Stimulated activated naive CD8-positive, alpha-beta T cell treated with anti-CD3 and anti-CD28 coated beads, Interleukin-15, Interleukin-2, amounts not matched to agents 100 U/mL and 50 U/mL, for 24 hours (primary cell): ENCODE measurements at regions not wholly inside any gene's neighbourhood (a gene's known extent, or its start where the extent isn't known, plus 50 kb on each side); places are given as distances from the start of the nearest gene placed in this dataset.
"Not testable (repeated sequence)": the region's sequence is repeated elsewhere in the genome, so short reads cannot be mapped to it uniquely, and the experiment has no call there.

Experiments
- ATAC-seq: fragments of 150-1000 bp; cut with Tn5 transposase; one replicate; pipeline ENCODE4 v1.10.0; 2021
- DNase-seq: peaks from one replicate; pipeline ENCODE4 v3.0.0; 2021

- DNase-seq = no peak
These were observed 100.1 kb upstream of the SMAD3 start for GRCh38 chr15:66965201-66965900.

GRCh38 chr15:66966256-66966655, 99.1 kb upstream of the SMAD3 start:
- ATAC-seq = no peak
- DNase-seq = no peak

More at GRCh38 chr15:66965201-66965900, 100.1 kb upstream of the SMAD3 start:
- no peak for ATAC-seq

- DNase-seq = no peak
- ATAC-seq = no peak
These were observed 96.4 kb upstream of the SMAD3 start for GRCh38 chr15:66968806-66969596.

GRCh38 chr15:66974131-66974530, 91.3 kb upstream of the SMAD3 start:
- ATAC-seq, DNase-seq: not testable (repeated sequence)

- not testable (repeated sequence) for ATAC-seq, DNase-seq
These were observed 89.2 kb upstream of the SMAD3 start for GRCh38 chr15:66976106-66976640.

- DNase-seq, ATAC-seq: not testable (repeated sequence)
These were observed 85.1 kb upstream of the SMAD3 start for GRCh38 chr15:66980326-66980725.

GRCh38 chr15:66981771-66982170, 83.6 kb upstream of the SMAD3 start:
- ATAC-seq = no peak
- no peak for DNase-seq

GRCh38 chr15:66982250-66982649, 83.2 kb upstream of the SMAD3 start:
- no peak for ATAC-seq
- no peak for DNase-seq

- no peak for DNase-seq
These were observed 82.6 kb upstream of the SMAD3 start for GRCh38 chr15:66982816-66983215.

GRCh38 chr15:66985653-66986052, 79.7 kb upstream of the SMAD3 start:
- DNase-seq (no peak), ATAC-seq (no peak)

More at GRCh38 chr15:66982816-66983215, 82.6 kb upstream of the SMAD3 start:
- ATAC-seq = no peak

GRCh38 chr15:66986951-66987350, 78.5 kb upstream of the SMAD3 start:
- DNase-seq (no peak), ATAC-seq (no peak)

GRCh38 chr15:66993090-66993489, 72.3 kb upstream of the SMAD3 start:
- DNase-seq (no peak), ATAC-seq (no peak)

- ATAC-seq = no peak
- DNase-seq = no peak
These were observed 71.3 kb upstream of the SMAD3 start for GRCh38 chr15:66993874-66994696.

- DNase-seq (no peak), ATAC-seq (no peak)
These were observed 70.3 kb upstream of the SMAD3 start for GRCh38 chr15:66994927-66995656.

GRCh38 chr15:66996094-66996493, 69.3 kb upstream of the SMAD3 start:
- no peak for ATAC-seq
- DNase-seq = no peak

- ATAC-seq (no peak), DNase-seq (no peak)
These were observed 68.2 kb upstream of the SMAD3 start for GRCh38 chr15:66997212-66997611.

GRCh38 chr15:66998234-66998633, 67.2 kb upstream of the SMAD3 start:
- not testable (repeated sequence) for DNase-seq, ATAC-seq

- DNase-seq = no peak
- ATAC-seq = no peak
These were observed 66.1 kb upstream of the SMAD3 start for GRCh38 chr15:66999046-66999968.

GRCh38 chr15:67000896-67001295, 64.5 kb upstream of the SMAD3 start:
- no peak for DNase-seq
- no peak for ATAC-seq

- ATAC-seq (no peak), DNase-seq (no peak)
These were observed 63.0 kb upstream of the SMAD3 start for GRCh38 chr15:67002368-67002767.
